ENCODE measurements at regions not wholly inside any gene's neighbourhood (a gene's known extent, or its start where the extent isn't known, plus 50 kb on each side); places are given as distances from the start of the nearest gene placed in this dataset.

DNA sequence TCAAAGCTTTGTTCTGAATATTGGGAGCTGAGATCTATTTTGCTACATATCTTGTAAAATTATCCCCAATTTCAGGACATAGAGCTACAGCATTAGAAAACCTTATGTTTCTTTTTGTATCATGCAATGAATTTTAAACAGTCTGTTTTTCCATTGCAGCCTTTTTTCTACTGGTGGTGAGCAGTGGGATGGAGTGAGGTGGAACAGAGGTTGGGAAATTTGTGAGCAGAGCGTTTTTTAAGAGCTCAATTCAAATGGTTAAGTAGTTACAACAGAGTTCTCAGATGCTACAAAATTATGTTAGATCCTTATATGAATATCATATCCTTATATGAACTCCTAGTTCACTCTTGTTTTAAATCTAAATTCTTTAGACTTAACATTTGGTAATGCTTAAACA is 139.0 kb upstream of the PLEKHG7 start:
- no peaks in the 10 kb centered on the region for H3K9me3 ChIP-seq (ENCODE audit: low read length)
- TF ChIP-seq EZH2phosphoT487 (IDR thresholded peaks at IDR 0.05; ENCODE audit: borderline replicate concordance, low read length) (no peak), CTCF (conservative IDR thresholded peaks at IDR 0.05; ENCODE audit: low read depth, low read length) (no peak), EZH2 (IDR thresholded peaks at IDR 0.05; ENCODE audit: low read length, unreplicated experiment) (no peak)
- H3K9me2 ChIP-seq (replicated peaks; ENCODE audit: low read length), result no peaks in the 10 kb centered on the region
- H3K79me2 ChIP-seq (ENCODE audit: low read length), result no peaks in the 10 kb centered on the region
- CTCF ChIA-PET, result interaction anchor here (0.6 kb wide), 1 partner anchor 112 kb away, joined by 3 read pairs; no protein-coding TSS in a partner anchor
- no peaks in the 10 kb centered on the region for H3K4me1 ChIP-seq (ENCODE audit: insufficient read depth, low read length)
- H3K36me3 ChIP-seq (ENCODE audit: low read depth, low read length), result no peaks in the 10 kb centered on the region
- H3K9ac ChIP-seq (ENCODE audit: low read length), result no peak overlapping the region
- no peak overlapping the region for H2AFZ ChIP-seq (ENCODE audit: low read length)
- no peak overlapping the region for H3K4me2 ChIP-seq (ENCODE audit: low read length)
- ATAC-seq, result no peak
- H3K27ac ChIP-seq (ENCODE audit: low read length), result no peak overlapping the region
- H4K20me1 ChIP-seq (ENCODE audit: low read length), result no peaks in the 10 kb centered on the region
- no peak overlapping the region for H3K4me3 ChIP-seq (ENCODE audit: low read length)
- intact Hi-C loops (cut with micrococcal nuclease), result no loop called here
- POLR2A ChIA-PET (ENCODE audit: unreplicated experiment), result interaction anchor here (0.6 kb wide), 1 partner anchor 1493 kb away, joined by 6 read pairs; no protein-coding TSS in a partner anchor
- BruUV-seq (replicated peaks), result no TSS peak
- H3K27me3 ChIP-seq (ENCODE audit: low read length), result no peaks in the 10 kb centered on the region
- H3F3A ChIP-seq (ENCODE audit: low read length, unreplicated experiment), result no peaks in the 10 kb centered on the region
- no peak for DNase-seq

DNA sequence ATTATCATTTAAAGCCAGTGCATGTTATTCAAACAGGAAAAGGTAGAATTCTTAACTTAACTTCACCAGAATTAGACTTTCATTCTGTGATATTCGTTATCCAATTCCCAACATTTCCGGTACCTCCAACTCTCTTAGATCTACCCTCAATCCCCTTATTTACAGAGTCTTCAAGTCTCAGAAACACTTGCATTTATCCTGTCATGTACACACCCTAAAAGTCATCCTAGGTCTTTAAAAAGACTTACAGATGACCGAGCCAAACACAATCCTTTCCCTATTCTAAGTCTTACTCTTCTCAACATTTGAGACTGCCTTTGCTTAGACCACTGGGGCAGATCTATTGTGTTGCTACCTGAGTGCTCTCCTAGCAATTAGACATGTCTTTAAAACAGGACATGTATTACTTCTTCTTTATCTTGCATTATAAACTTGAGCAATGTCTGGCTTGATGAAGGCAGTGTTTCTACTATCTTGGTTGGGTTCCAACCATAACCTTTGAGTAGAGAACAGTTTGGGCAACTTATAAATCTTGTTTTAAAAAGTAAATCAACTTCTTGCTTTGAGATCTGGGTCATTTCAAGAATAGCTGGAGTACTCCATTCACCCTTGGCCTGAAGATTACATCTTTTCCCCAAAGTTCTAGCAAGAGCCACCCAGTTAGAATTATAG is 140.6 kb upstream of the PLEKHG7 start:
- no peak overlapping the region for H3K4me2 ChIP-seq (ENCODE audit: low read length)
- H3K4me3 ChIP-seq (ENCODE audit: low read length), result no peak overlapping the region
- ChIA-PET CTCF (no interaction called here), POLR2A (ENCODE audit: unreplicated experiment) (no interaction called here)
- no peaks in the 10 kb centered on the region for H3F3A ChIP-seq (ENCODE audit: low read length, unreplicated experiment)
- no peak overlapping the region for H3K9ac ChIP-seq (ENCODE audit: low read length)
- DNase-seq (no peak), ATAC-seq (no peak)
- no peaks in the 10 kb centered on the region for H3K9me2 ChIP-seq (replicated peaks; ENCODE audit: low read length)
- H3K36me3 ChIP-seq (ENCODE audit: low read depth, low read length), result no peaks in the 10 kb centered on the region
- H3K79me2 ChIP-seq (ENCODE audit: low read length), result no peaks in the 10 kb centered on the region
- H3K27ac ChIP-seq (ENCODE audit: low read length), result no peak overlapping the region
- H4K20me1 ChIP-seq (ENCODE audit: low read length), result no peaks in the 10 kb centered on the region
- no peak overlapping the region for H2AFZ ChIP-seq (ENCODE audit: low read length)
- H3K27me3 ChIP-seq (ENCODE audit: low read length), result no peaks in the 10 kb centered on the region
- TF ChIP-seq EZH2phosphoT487 (IDR thresholded peaks at IDR 0.05; ENCODE audit: borderline replicate concordance, low read length) (no peak), EZH2 (IDR thresholded peaks at IDR 0.05; ENCODE audit: low read length, unreplicated experiment) (no peak), CTCF (conservative IDR thresholded peaks at IDR 0.05; ENCODE audit: low read depth, low read length) (no peak)
- intact Hi-C loops (cut with micrococcal nuclease), result no loop called here
- H3K4me1 ChIP-seq (ENCODE audit: insufficient read depth, low read length), result no peaks in the 10 kb centered on the region
- H3K9me3 ChIP-seq (ENCODE audit: low read length), result no peaks in the 10 kb centered on the region
- no TSS peak for BruUV-seq (replicated peaks)

DNA sequence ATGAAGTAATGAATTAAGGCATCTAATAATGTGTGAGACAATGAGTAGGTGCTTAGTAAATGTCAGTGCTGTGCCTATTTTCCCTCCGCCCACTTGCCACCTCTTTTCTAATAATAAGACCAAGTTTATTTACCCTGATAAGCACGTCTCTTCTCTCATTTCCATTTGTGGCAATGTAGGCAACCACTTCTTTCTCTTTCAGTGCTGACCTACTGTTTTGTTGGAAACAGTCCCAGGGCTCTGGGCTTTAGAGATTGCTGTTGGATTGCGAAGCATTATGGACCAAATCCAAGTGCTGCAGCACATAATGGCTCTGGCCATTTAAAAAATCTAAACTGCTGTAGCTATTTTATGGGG is 141.3 kb upstream of the PLEKHG7 start:
- no peaks in the 10 kb centered on the region for H3K9me2 ChIP-seq (replicated peaks; ENCODE audit: low read length)
- BruUV-seq (replicated peaks), result no TSS peak
- H2AFZ ChIP-seq (ENCODE audit: low read length), result no peak overlapping the region
- H3K36me3 ChIP-seq (ENCODE audit: low read depth, low read length), result no peaks in the 10 kb centered on the region
- ATAC-seq (no peak), DNase-seq (no peak)
- no peaks in the 10 kb centered on the region for H3K4me1 ChIP-seq (ENCODE audit: insufficient read depth, low read length)
- no peaks in the 10 kb centered on the region for H3F3A ChIP-seq (ENCODE audit: low read length, unreplicated experiment)
- POLR2A ChIA-PET (ENCODE audit: unreplicated experiment), result no interaction called here
- no peak overlapping the region for H3K27ac ChIP-seq (ENCODE audit: low read length)
- TF ChIP-seq CTCF (conservative IDR thresholded peaks at IDR 0.05; ENCODE audit: low read depth, low read length), result no peak
- TF ChIP-seq EZH2phosphoT487 (IDR thresholded peaks at IDR 0.05; ENCODE audit: borderline replicate concordance, low read length), result no peak
- TF ChIP-seq EZH2 (IDR thresholded peaks at IDR 0.05; ENCODE audit: low read length, unreplicated experiment), result no peak
- H3K4me3 ChIP-seq (ENCODE audit: low read length), result no peak overlapping the region
- H3K9me3 ChIP-seq (ENCODE audit: low read length), result no peaks in the 10 kb centered on the region
- H3K9ac ChIP-seq (ENCODE audit: low read length), result no peak overlapping the region
- CTCF ChIA-PET, result no interaction called here
- no peak overlapping the region for H3K4me2 ChIP-seq (ENCODE audit: low read length)
- intact Hi-C loops (cut with micrococcal nuclease), result no loop called here
- H4K20me1 ChIP-seq (ENCODE audit: low read length), result no peaks in the 10 kb centered on the region
- H3K27me3 ChIP-seq (ENCODE audit: low read length), result no peaks in the 10 kb centered on the region
- H3K79me2 ChIP-seq (ENCODE audit: low read length), result no peaks in the 10 kb centered on the region
